ENCODE measurements at regions not wholly inside any gene's neighbourhood (a gene's known extent, or its start where the extent isn't known, plus 50 kb on each side); places are given as distances from the start of the nearest gene placed in this dataset.

DNA sequence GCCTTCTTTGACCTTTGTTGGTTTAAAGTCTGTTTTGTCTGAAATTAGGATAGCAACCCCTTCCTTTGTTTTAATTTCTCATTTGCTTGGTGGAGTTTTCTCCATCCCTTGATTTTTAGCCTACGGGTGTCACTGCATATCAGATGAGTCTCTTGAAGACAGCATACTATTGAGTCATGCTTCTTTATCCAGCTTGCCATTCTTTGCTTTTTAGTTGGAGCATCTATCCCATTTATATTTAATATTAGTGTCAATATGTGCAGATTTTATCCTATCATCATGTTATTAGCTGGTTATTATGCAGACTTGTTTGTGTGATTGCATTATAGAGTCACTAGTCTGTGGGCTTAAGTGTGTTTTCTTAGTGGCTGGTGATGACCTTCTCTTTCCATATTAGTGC, 622.2 kb downstream of the MMUT start:
- intact Hi-C loops (cut with micrococcal nuclease): no loop called here
- Mint-ChIP-seq H3K36me3 (no peaks in the 10 kb centered on the region), H3K27ac (no peak overlapping the region), H3K4me3 (no peak overlapping the region), H3K4me1 (ENCODE audit: low read depth) (no peaks in the 10 kb centered on the region), H3K9me3 (peaks cover 37% of the 10 kb centered on the region), H3K27me3 (no peaks in the 10 kb centered on the region)
- CTCF ChIA-PET: no interaction called here
- no peak for DNase-seq
- POLR2A ChIA-PET: no interaction called here

DNA sequence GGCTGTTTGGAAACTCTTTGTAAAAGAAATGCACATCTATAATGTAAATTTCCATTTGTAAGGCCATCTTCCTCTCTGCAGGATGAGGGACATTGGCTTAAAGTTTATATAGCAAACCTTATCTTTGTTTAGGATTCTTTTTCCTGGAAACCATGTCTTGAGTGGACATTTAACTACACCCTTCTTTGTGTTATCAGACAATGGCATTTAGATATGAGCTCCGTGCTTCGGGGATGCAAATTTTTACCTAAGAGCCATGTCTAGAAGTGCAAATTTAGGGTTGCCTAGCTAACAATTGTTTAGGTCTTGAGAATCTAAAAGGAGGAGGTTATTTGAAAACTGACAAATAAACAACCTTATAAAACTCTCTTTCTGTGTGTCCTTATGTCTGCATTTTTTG, 623.8 kb downstream of the MMUT start:
- Mint-ChIP-seq H3K4me3 (no peak overlapping the region), H3K27me3 (no peaks in the 10 kb centered on the region), H3K4me1 (ENCODE audit: low read depth) (no peaks in the 10 kb centered on the region), H3K36me3 (no peaks in the 10 kb centered on the region), H3K9me3 (peaks cover 34% of the 10 kb centered on the region), H3K27ac (no peak overlapping the region)
- CTCF ChIA-PET: no interaction called here
- no peak for DNase-seq
- intact Hi-C loops (cut with micrococcal nuclease): no loop called here
- POLR2A ChIA-PET: no interaction called here

DNA sequence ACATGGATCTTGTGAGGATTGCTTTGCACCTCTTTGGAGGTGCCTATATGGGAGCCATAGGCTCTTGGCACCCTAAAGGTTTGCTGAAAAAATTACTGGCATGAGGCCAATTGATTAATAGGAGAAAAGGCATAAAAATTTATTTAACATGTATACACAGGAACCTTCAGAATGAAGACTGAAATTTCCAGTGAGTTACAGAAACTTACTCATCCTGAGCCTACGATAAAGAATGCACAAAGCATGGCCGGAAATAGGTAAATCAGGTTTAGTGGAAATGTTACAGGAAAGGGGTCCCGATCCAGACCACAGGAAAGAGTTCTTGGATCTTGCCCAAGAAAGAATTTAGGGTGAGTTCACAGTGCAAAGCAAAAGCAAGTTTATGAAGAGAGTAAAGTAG, 625.3 kb downstream of the MMUT start:
- H3K27ac Mint-ChIP-seq: no peak overlapping the region

DNA sequence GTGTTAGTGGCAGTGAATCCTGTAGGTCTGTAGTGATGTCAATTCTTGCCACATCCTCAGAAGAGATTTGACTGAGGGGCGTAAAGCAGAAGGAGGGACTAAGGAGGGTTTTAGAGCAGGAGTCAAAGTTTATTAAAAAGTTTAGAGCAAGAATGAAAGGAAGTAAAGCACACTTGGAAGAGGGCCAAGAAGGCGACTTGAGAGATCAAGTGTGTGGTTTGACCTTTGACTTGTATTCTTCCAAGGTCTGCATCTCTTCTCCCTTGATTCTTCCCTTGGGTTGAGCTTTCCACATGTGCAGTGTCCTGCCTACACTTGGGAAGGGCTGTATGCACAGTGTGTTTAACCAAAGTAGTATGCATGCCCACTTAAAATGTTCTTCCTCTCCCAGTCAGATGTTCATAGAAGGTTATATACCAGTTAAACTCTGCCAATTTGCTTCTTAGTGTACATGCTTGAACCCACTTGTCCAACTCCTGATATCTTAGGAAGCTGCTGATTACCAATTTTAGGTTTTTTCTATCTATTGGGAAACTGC, 627.6 kb downstream of the MMUT start:
- ChIA-PET CTCF (no interaction called here), POLR2A (no interaction called here)
- Mint-ChIP-seq H3K9me3 (peaks cover 13% of the 10 kb centered on the region), H3K4me3 (no peak overlapping the region), H3K4me1 (ENCODE audit: low read depth) (no peaks in the 10 kb centered on the region), H3K36me3 (no peaks in the 10 kb centered on the region), H3K27me3 (no peaks in the 10 kb centered on the region), H3K27ac (no peak overlapping the region)
- intact Hi-C loops (cut with micrococcal nuclease): no loop called here
- DNase-seq: no peak

More for the DNA sequence above, 625.3 kb downstream of the MMUT start:
- no peak for DNase-seq
- Mint-ChIP-seq H3K9me3 (peaks cover 30% of the 10 kb centered on the region), H3K4me1 (ENCODE audit: low read depth) (no peaks in the 10 kb centered on the region), H3K36me3 (no peaks in the 10 kb centered on the region), H3K27me3 (no peaks in the 10 kb centered on the region), H3K4me3 (no peak overlapping the region)
- ChIA-PET CTCF (no interaction called here), POLR2A (no interaction called here)
- intact Hi-C loops (cut with micrococcal nuclease): no loop called here

DNA sequence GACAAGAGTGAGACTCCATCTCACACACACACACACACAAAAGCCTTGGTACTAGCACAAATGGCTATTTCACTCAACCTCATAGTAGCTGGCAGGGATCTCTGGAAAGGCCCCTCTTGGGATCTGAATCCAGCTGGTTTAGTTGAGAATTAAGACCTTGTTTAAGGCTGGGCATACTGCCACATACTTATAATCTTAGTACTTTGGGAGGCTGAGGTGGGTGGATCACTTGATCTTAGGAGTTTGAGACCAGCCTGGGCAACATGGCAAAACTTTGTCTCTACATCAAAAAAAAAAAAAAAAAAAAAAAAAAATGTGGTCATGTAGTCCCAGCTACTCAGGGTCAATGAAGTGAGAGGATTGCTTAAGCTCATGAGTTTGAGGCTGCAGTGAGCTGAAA, 628.3 kb downstream of the MMUT start:
- ChIA-PET POLR2A (no interaction called here), CTCF (no interaction called here)
- intact Hi-C loops (cut with micrococcal nuclease): no loop called here
- DNase-seq: no peak
- H3K9me3 Mint-ChIP-seq: peaks cover 6% of the 10 kb centered on the region
- no peak overlapping the region for H3K27ac Mint-ChIP-seq
- no peaks in the 10 kb centered on the region for H3K27me3 Mint-ChIP-seq
- no peak overlapping the region for H3K4me3 Mint-ChIP-seq
- no peaks in the 10 kb centered on the region for H3K36me3 Mint-ChIP-seq
- H3K4me1 Mint-ChIP-seq (ENCODE audit: low read depth): no peaks in the 10 kb centered on the region

DNA sequence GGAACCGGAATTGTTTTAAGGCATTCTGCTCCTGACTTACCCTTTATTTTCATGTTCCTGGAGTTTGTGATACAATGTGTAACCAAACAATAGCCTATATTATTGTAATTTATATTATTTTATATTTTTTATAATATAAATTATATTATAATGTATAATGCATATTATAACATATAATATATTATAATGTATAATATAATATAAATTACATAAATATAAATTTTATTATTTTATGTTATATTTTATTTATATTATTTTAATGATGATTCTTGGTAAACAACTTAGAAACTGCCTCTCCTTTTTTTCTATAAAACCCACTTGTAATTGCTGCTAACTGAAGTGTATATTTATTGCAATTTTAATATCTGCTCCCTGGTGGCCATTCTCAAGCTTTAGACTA, 629.1 kb downstream of the MMUT start:
- H3K4me3 Mint-ChIP-seq: no peak overlapping the region
- CTCF ChIA-PET: no interaction called here
- H3K27ac Mint-ChIP-seq: no peak overlapping the region
- no peaks in the 10 kb centered on the region for H3K27me3 Mint-ChIP-seq
- DNase-seq: no peak
- no peaks in the 10 kb centered on the region for H3K36me3 Mint-ChIP-seq
- intact Hi-C loops (cut with micrococcal nuclease): no loop called here
- POLR2A ChIA-PET: no interaction called here
- H3K4me1 Mint-ChIP-seq (ENCODE audit: low read depth): no peaks in the 10 kb centered on the region
- peaks cover 3% of the 10 kb centered on the region for H3K9me3 Mint-ChIP-seq

DNA sequence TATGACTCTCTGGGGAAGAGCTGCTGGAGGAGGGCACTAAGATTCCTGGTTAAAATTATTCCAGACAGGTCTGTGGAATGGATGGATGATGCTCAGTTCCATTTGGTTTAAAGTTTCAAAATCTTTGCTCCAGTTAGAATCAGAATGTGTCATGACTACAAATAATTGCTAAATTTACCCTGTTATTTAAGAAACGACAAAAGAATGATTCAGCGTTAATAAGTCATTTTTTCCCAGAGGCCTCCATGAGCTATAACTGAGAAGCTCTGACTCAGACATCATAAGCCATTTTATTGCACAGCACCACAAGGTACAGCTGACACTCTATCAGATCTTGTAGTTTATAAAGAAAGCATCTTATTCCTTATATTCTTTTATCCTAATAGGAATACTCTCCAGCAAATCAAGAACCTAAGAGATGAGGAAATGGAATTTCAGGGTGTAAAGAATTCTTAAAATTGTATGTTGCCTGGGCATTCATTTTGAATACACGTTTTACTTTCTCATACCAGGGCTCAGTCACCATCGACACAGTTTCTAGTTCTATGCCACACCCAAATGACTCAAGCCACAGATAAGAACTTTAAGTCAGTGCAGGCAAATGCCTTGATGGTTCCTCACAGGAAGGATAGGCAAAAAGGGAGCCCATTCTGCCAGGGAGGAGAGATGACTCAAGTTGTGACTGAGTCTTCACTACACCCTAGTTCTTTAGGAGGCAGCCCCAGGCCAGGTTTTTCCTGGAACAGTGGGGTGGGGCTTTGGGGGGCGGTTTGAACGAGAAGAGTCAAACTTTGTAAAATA, 636.0 kb downstream of the MMUT start:
- H3K4me1 Mint-ChIP-seq (ENCODE audit: low read depth): no peaks in the 10 kb centered on the region
- ChIA-PET CTCF (no interaction called here), POLR2A (no interaction called here)
- H3K36me3 Mint-ChIP-seq: no peaks in the 10 kb centered on the region
- H3K4me3 Mint-ChIP-seq: no peak overlapping the region
- H3K27ac Mint-ChIP-seq: no peak overlapping the region
- H3K9me3 Mint-ChIP-seq: peaks cover 10% of the 10 kb centered on the region
- H3K27me3 Mint-ChIP-seq: no peaks in the 10 kb centered on the region
- no peak for DNase-seq
- intact Hi-C loops (cut with micrococcal nuclease): no loop called here

DNA sequence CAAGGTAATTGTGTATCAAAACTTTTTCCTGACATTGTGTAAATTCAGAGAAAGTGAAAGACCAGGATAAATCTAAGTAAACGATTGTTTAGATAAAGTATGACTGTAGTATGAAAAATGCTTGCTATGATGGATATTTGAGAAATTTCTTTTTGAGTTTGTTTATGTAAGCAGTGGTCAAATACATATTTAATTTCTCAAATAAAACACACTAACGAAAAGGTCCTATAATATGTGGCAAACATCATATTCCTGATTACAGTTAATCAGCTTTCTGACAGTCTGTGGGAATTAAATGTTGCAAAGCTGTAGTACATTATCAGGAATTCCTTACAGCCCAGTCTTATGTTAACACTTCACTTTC, 636.9 kb downstream of the MMUT start:
- Mint-ChIP-seq H3K9me3 (peaks cover 10% of the 10 kb centered on the region), H3K27ac (no peak overlapping the region), H3K4me1 (ENCODE audit: low read depth) (no peaks in the 10 kb centered on the region), H3K27me3 (no peaks in the 10 kb centered on the region), H3K36me3 (no peaks in the 10 kb centered on the region), H3K4me3 (no peak overlapping the region)
- intact Hi-C loops (cut with micrococcal nuclease): no loop called here
- DNase-seq: no peak
- ChIA-PET POLR2A (no interaction called here), CTCF (no interaction called here)

DNA sequence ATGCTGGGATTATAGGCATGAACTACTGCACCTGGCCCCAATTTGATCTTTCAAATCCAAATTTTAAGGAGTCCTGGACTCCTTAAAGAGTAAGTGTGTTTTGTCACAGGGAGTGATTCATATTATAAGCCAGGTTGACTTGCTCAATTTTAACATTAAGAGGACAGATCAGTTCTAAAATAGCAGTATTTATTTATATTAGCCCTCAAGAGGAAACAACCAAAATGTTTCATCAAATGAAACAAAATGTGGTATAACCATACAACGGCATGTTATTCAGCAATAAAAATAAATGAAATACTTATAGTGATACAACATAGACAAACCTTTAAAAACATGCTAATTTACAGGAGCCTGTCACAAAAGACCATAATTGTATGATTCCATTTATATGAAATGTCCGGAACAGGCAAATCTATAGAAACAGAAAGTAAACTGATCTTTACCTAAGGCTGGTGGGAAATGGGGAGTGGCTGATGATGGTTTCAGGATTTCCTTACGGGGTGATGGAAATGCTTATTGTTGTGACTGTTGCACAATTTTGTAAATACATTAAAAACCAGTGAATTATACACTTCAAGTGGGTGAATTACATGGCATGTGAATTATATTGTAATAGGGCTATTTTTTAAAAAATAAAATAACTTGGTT, 637.4 kb downstream of the MMUT start:
- no peak overlapping the region for H3K27ac Mint-ChIP-seq
- no peaks in the 10 kb centered on the region for H3K27me3 Mint-ChIP-seq
- DNase-seq: no peak
- intact Hi-C loops (cut with micrococcal nuclease): no loop called here
- H3K36me3 Mint-ChIP-seq: no peaks in the 10 kb centered on the region
- H3K4me1 Mint-ChIP-seq (ENCODE audit: low read depth): no peaks in the 10 kb centered on the region
- CTCF ChIA-PET: no interaction called here
- H3K4me3 Mint-ChIP-seq: no peak overlapping the region
- POLR2A ChIA-PET: no interaction called here
- peaks cover 10% of the 10 kb centered on the region for H3K9me3 Mint-ChIP-seq

DNA sequence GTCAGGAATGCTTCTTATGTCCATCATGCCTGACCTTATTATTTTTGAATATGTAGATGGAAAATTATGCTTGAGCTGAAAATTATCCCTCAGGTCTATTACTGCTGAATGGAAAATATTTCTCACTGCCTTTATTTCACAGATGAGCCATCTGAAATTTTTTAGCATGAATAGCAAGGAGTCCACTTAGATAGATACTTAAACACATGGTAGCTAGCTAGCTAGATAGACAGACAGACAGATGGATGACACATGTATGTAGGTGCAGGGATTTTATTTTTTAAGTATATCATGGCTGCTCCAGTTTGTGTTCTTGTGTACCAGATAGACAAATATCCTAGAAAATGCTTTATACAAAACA, 645.0 kb downstream of the MMUT start:
- CTCF ChIA-PET: no interaction called here
- Mint-ChIP-seq H3K4me1 (ENCODE audit: low read depth) (no peaks in the 10 kb centered on the region), H3K36me3 (no peaks in the 10 kb centered on the region)

DNA sequence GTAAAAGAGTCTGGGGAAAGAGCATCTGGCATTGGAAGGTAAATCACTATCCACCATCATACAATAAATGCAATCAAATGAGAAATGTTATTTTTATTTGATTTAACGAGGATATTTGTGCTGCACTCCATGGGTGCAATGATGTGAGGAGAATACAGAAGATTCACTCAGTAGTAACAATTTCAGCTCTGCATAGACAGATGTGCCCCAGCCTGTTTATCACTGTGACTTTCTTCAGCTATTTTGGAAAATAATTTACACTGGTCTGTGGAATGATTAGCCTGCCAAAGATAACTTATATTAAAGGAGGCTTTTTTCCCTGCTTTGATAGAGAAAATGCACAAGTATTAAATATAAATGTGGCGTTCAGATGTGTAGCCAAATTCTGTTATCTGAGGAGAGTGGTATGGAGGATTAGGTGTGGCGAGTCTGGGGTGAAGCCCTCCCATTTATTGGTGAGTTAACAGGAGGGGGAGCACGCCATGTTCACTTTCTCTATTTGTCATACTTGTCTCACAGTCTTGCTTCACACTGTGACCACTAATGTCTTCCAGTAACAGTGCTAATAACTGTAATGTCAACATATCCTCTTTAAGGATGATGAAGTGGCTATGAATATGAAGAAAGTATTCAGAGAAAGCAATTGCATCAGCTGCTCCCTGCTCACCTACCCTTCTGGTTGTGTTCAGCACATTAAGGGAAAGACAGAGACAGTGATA, 645.6 kb downstream of the MMUT start:
- Mint-ChIP-seq H3K4me1 (ENCODE audit: low read depth) (no peaks in the 10 kb centered on the region), H3K36me3 (no peaks in the 10 kb centered on the region), H3K4me3 (no peak overlapping the region), H3K9me3 (no peaks in the 10 kb centered on the region), H3K27me3 (no peaks in the 10 kb centered on the region), H3K27ac (no peak overlapping the region)
- ChIA-PET CTCF (no interaction called here), POLR2A (no interaction called here)
- intact Hi-C loops (cut with micrococcal nuclease): no loop called here
- no peak for DNase-seq

More for the DNA sequence above, 645.0 kb downstream of the MMUT start:
- Mint-ChIP-seq H3K27me3 (no peaks in the 10 kb centered on the region), H3K4me3 (no peak overlapping the region), H3K27ac (no peak overlapping the region), H3K9me3 (peaks cover under 1% of the 10 kb centered on the region)
- intact Hi-C loops (cut with micrococcal nuclease): no loop called here
- POLR2A ChIA-PET: no interaction called here
- DNase-seq: no peak

DNA sequence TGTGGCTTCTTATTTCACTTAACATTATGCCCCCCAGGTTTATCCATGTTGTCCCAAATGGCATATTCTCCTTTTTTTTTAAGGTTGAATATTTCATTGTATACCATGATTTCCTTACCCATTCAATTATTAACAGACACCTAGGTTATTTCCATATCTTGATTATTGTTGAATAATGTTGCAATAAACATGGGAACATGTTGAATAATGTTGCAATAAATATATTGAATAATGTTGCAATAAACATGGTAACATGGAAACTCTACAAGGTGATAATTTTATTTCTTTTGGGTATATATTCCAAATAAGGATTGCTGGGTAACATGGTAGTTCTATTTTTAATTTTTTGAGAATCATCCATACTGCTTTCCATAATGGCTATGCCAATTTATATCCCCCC, 648.1 kb downstream of the MMUT start:
- no peaks in the 10 kb centered on the region for H3K9me3 Mint-ChIP-seq
- no peak for DNase-seq
- no peaks in the 10 kb centered on the region for H3K4me1 Mint-ChIP-seq (ENCODE audit: low read depth)
- H3K4me3 Mint-ChIP-seq: no peak overlapping the region
- no peaks in the 10 kb centered on the region for H3K27me3 Mint-ChIP-seq
- ChIA-PET CTCF (no interaction called here), POLR2A (no interaction called here)
- no peaks in the 10 kb centered on the region for H3K36me3 Mint-ChIP-seq
- H3K27ac Mint-ChIP-seq: no peak overlapping the region
- intact Hi-C loops (cut with micrococcal nuclease): no loop called here

DNA sequence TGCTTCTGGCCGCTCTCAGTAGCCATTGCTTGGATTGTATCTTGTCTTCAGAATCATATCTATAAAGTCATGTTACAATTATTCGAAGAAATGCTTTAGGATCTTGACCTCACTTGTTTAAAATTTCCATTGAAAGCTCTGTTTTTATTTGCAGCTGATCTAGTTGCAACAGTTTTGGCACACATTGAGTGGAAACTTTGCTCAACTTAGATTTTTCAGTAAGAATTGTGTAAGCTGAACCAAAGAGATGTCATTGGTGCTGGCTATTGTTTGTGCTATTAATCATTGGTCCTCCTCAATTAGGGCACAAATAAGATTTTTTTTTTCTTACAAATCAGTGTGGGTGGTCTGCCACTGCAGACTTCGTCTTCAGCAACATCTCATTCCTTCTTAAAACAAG, 649.2 kb downstream of the MMUT start:
- H3K9me3 Mint-ChIP-seq: no peaks in the 10 kb centered on the region
- no peaks in the 10 kb centered on the region for H3K27me3 Mint-ChIP-seq
- DNase-seq: no peak
- no peaks in the 10 kb centered on the region for H3K36me3 Mint-ChIP-seq
- no peak overlapping the region for H3K4me3 Mint-ChIP-seq
- no peaks in the 10 kb centered on the region for H3K4me1 Mint-ChIP-seq (ENCODE audit: low read depth)
- ChIA-PET POLR2A (no interaction called here), CTCF (no interaction called here)
- no peak overlapping the region for H3K27ac Mint-ChIP-seq
- intact Hi-C loops (cut with micrococcal nuclease): no loop called here
